Body of pancreas (tissue), 4 donors: ENCODE measurements at regions not wholly inside any gene's neighbourhood (a gene's known extent, or its start where the extent isn't known, plus 50 kb on each side); places are given as distances from the start of the nearest gene placed in this dataset.

Experiments used
- ATAC-seq: fragments of 150-250 bp; one replicate; pipeline ENCODE4 v1.9.1; 2016
- DNase-seq, 4 donors: peaks; one replicate each; pipeline ENCODE4 v3.0.0-alpha.2; 2019
- H3K27ac ChIP-seq, 4 donors: fragments of 200-600 bp; sonication (generic); 1 replicate in 3 of 4; 2 replicates in 1 of 4; pipeline versions ENCODE4 v1.5.1 to v1.6.1; 2016 to 2019; ENCODE audit warnings: mild to moderate bottlenecking in 1 of 4, mixed read lengths in 1 of 4, moderate library complexity in 1 of 4
- H3K27me3 ChIP-seq, 2 donors: fragments of 200-600 bp; sonication (generic); one replicate each; pipeline ENCODE4 v1.6.0; 2016; ENCODE audit warnings: mild to moderate bottlenecking in 1 of 2
- H3K36me3 ChIP-seq, 2 donors: fragments of 200-600 bp; sonication (generic); replicated peaks in 1 of 2; 2 replicates each; pipeline ENCODE4 v1.5.1; 2016; ENCODE audit warnings: low read depth in 2 of 2; ENCODE audit not compliant: insufficient read depth in 1 of 2
- H3K4me1 ChIP-seq: fragments of 200-600 bp; sonication (generic); one replicate; pipeline ENCODE4 v1.6.0; 2016
- H3K4me3 ChIP-seq, 2 donors: fragments of 200-600 bp; sonication (generic); 1 replicate in 1 of 2; 2 replicates in 1 of 2; pipeline ENCODE4 v1.5.1; 2016 to 2019
- H3K9me3 ChIP-seq, 3 donors: fragments of 200-600 bp; sonication (generic); 1 replicate in 2 of 3; 2 replicates in 1 of 3; pipeline ENCODE4 v1.5.1; 2016
- CTCF ChIP-seq, 7 experiments: fragments of 450-650 bp in 4 of 7; fragments of 200-600 bp in 3 of 7; sonication (generic) in 3 of 7; IDR thresholded peaks; one replicate each; pipeline ENCODE4 v1.5.1; 2016 to 2019; ENCODE audit warnings: antibody characterized with exemption in 7 of 7
- POLR2A ChIP-seq, 3 donors: fragments of 450-650 bp; IDR thresholded peaks; one replicate each; pipeline ENCODE4 v1.6.1; 2016; ENCODE audit warnings: antibody characterized with exemption in 3 of 3, mild to moderate bottlenecking in 2 of 3
- WGBS, 2 donors: methylation state at CpG; one replicate each; pipeline ENCODE4 v1.1.5; 2017; 5-methylcytosine and 5-hydroxymethylcytosine counted together
- intact Hi-C: fragments of 100-400 bp; cut with DNase I; formaldehyde crosslinking; loops from one replicate; pipeline ENCODE4 v1.15.1; 2023

GRCh38 chr3:159126261-159127020 lies 324.6 kb downstream of the MFSD1 start:
- Histone ChIP-seq H3K27me3 (no peaks in the 10 kb centered on the region), H3K36me3 (no peaks in the 10 kb centered on the region), H3K4me3 (no peak overlapping the region), H3K9me3 (no peaks in the 10 kb centered on the region), H3K4me1 (no peaks in the 10 kb centered on the region), H3K27ac (no peak overlapping the region)
- peak in 1 of 4 donors; percentile 5 for DNase-seq
- no peak for ATAC-seq
- no peak for TF ChIP-seq CTCF (IDR thresholded peaks at IDR 0.05)
- TF ChIP-seq POLR2A (IDR thresholded peaks at IDR 0.05), result no peak
- intact Hi-C loops, result no loop called here
- WGBS, 2 donors, result 39% methylated on average over 5 of the region's 5 CpGs

GRCh38 chr3:159127021-159127392 lies 325.2 kb downstream of the MFSD1 start:
- intact Hi-C loops, result no loop called here
- H3K27me3 ChIP-seq, result no peaks in the 10 kb centered on the region
- TF ChIP-seq CTCF (IDR thresholded peaks at IDR 0.05) (no peak), POLR2A (IDR thresholded peaks at IDR 0.05) (no peak)
- H3K36me3 ChIP-seq, result no peaks in the 10 kb centered on the region
- H3K27ac ChIP-seq, result no peak overlapping the region
- H3K4me3 ChIP-seq, result no peak overlapping the region
- DNase-seq (no peak), ATAC-seq (no peak)
- no peaks in the 10 kb centered on the region for H3K9me3 ChIP-seq
- H3K4me1 ChIP-seq, result no peaks in the 10 kb centered on the region

- WGBS, 2 donors, result 30 to 47% methylated on average over 3 of the region's 3 CpGs
- Histone ChIP-seq H3K9me3 (no peaks in the 10 kb centered on the region), H3K27me3 (no peaks in the 10 kb centered on the region), H3K4me1 (no peaks in the 10 kb centered on the region), H3K27ac (no peak overlapping the region), H3K4me3 (no peak overlapping the region), H3K36me3 (no peaks in the 10 kb centered on the region)
- TF ChIP-seq POLR2A (IDR thresholded peaks at IDR 0.05) (no peak), CTCF (IDR thresholded peaks at IDR 0.05) (no peak)
- ATAC-seq (no peak), DNase-seq (no peak)
- intact Hi-C loops, result no loop called here
Measured at GRCh38 chr3:159128628-159129027, 326.8 kb downstream of the MFSD1 start.

- intact Hi-C loops, result no loop called here
- H3K4me3 ChIP-seq, result no peak overlapping the region
- H3K4me1 ChIP-seq, result no peaks in the 10 kb centered on the region
- 17 to 20% methylated on average over 1 of the region's 1 CpG for WGBS, 2 donors
- DNase-seq (peak in 3 of 4 donors; percentile 5 to 16 (median 10)), ATAC-seq (no peak)
- no peaks in the 10 kb centered on the region for H3K36me3 ChIP-seq
- TF ChIP-seq CTCF (IDR thresholded peaks at IDR 0.05) (peak in 3 of 7 experiments; percentile 21 to 30 (median 23)), POLR2A (IDR thresholded peaks at IDR 0.05) (no peak)
- H3K27ac ChIP-seq, result no peak overlapping the region
- H3K9me3 ChIP-seq, result no peaks in the 10 kb centered on the region
- no peaks in the 10 kb centered on the region for H3K27me3 ChIP-seq
Measured at GRCh38 chr3:159130108-159130507, 328.3 kb downstream of the MFSD1 start.

- Histone ChIP-seq H3K4me3 (no peak overlapping the region), H3K9me3 (no peaks in the 10 kb centered on the region), H3K27me3 (no peaks in the 10 kb centered on the region), H3K27ac (no peak overlapping the region), H3K36me3 (no peaks in the 10 kb centered on the region), H3K4me1 (no peaks in the 10 kb centered on the region)
- ATAC-seq (no peak), DNase-seq (no peak)
- intact Hi-C loops, result no loop called here
- TF ChIP-seq CTCF (IDR thresholded peaks at IDR 0.05), result no peak
- TF ChIP-seq POLR2A (IDR thresholded peaks at IDR 0.05), result no peak
Measured at GRCh38 chr3:159131376-159131775, 329.5 kb downstream of the MFSD1 start.
